Mammary epithelial cell (primary cell): ENCODE measurements at regions not wholly inside any gene's neighbourhood (a gene's known extent, or its start where the extent isn't known, plus 50 kb on each side); places are given as distances from the start of the nearest gene placed in this dataset.

ENCODE experiments used
- CTCF ChIP-seq, 2 donors: IDR thresholded peaks in 1 of 2; conservative IDR thresholded peaks in 1 of 2; 2 replicates each; pipeline ENCODE4 v1.5.1; 2011 to 2012; ENCODE audit warnings: inconsistent platforms in 2 of 2, low read length in 2 of 2, mild to moderate bottlenecking in 2 of 2, control low read depth in 1 of 2, low read depth in 1 of 2; ENCODE audit not compliant: insufficient read depth in 1 of 2; ENCODE audit errors: extremely low read depth in 1 of 2
- EZH2 ChIP-seq: IDR thresholded peaks from 2 replicates; pipeline ENCODE4 v1.6.1; 2012; ENCODE audit warnings: low read length, inconsistent platforms, borderline replicate concordance

DNA sequence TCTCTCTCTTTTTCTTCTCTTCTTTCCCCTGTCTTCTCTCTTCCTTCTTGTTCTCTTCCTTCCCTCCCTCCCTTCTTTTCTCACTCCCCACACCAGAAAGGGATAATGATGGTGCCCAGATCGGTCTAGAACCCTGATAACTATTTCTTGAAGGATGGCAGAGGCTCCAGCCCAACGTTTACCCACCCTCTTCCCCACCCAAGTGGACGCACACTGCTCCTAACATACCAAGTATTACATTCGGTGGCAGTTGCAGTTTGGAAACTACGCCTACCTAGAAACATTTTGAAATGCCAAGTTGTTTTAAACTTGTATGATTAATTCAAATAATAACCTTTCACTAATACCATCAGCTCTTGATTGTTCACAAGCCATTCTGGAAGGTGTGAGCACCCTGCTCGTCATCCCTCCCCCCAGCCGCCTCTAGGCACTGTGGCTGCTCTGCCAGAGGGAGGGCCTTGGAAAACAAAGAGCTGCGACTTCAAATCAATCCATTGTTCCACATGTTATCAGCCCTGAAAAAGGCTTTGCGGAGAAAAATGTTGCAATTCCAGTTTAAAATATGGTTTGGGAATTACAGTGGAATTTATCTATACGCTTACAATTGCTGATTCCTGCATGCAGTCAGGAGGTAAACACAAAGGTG is 1017.5 kb upstream of the TENM3 start:
- TF ChIP-seq CTCF (conservative IDR thresholded peaks at IDR 0.05 in 1 of 2, IDR thresholded peaks at IDR 0.05 in 1 of 2; ENCODE audit: extremely low read depth in 1 of 2, insufficient read depth in 1 of 2, low read depth in 1 of 2, low read length in 2 of 2) (no peak), EZH2 (no peak)
